Ovary (tissue), 3 donors: ENCODE measurements at regions not wholly inside any gene's neighbourhood (a gene's known extent, or its start where the extent isn't known, plus 50 kb on each side); places are given as distances from the start of the nearest gene placed in this dataset.

Source experiments
- CTCF ChIP-seq, 3 donors: fragments of 450-650 bp in 2 of 3; fragments of 200-600 bp in 1 of 3; IDR thresholded peaks; one replicate each; pipeline versions ENCODE4 v1.5.1 to v1.8.0; 2016 to 2022; ENCODE audit warnings: antibody characterized with exemption in 3 of 3, mild to moderate bottlenecking in 1 of 3
- EP300 ChIP-seq: sonication (generic); formaldehyde crosslinking; IDR thresholded peaks from one replicate; pipeline ENCODE4 v1.6.1; 2017; ENCODE audit warnings: antibody characterized with exemption
- donor health status: DM: no; HTN: no; CAD: no.

- TF ChIP-seq CTCF (IDR thresholded peaks at IDR 0.05) = no peak
- no peak for TF ChIP-seq EP300
Observed at GRCh38 chr4:37737466-37737865, 51.3 kb upstream of the RELL1 start.
